ENCODE measurements at regions not wholly inside any gene's neighbourhood (a gene's known extent, or its start where the extent isn't known, plus 50 kb on each side); places are given as distances from the start of the nearest gene placed in this dataset.

GRCh38 chr2:55776479-55776878 is 82.8 kb upstream of the PNPT1 start:
- Histone ChIP-seq H2BK5ac (ENCODE audit: low read depth, low read length, poor library complexity, severe bottlenecking) (no peak overlapping the region), H3K9ac (ENCODE audit: low read depth, low read length) (no peak overlapping the region), H2BK15ac (ENCODE audit: low read depth, low read length) (peak overlapping the region; percentile 67; the same call in 1 of the 3 replicates), H3K79me1 (ENCODE audit: low read depth in 1 of 2, low read length in 2 of 2) (no peaks in the 10 kb centered on the region), H3K27ac (ENCODE audit: insufficient read depth, low read length) (no peak overlapping the region), H3K14ac (replicated peaks; ENCODE audit: low read depth, low read length) (no peak overlapping the region), H2AK9ac (replicated peaks; ENCODE audit: low read depth, low read length, poor library complexity) (no peak overlapping the region), H3K56ac (ENCODE audit: extremely low read depth, insufficient read depth, low read length) (no peak overlapping the region), H3K9me1 (ENCODE audit: insufficient read depth, low read length) (peaks cover 6% of the 10 kb centered on the region), H3K27me3 (ENCODE audit: control insufficient read depth, insufficient read depth, low read length) (no peaks in the 10 kb centered on the region), H2BK20ac (ENCODE audit: low read depth, low read length) (no peak overlapping the region; the same call in 1 of the 2 replicates), H4K20me1 (ENCODE audit: insufficient read depth, low read length) (no peaks in the 10 kb centered on the region), H2BK120ac (ENCODE audit: low read depth, low read length) (peak overlapping the region; percentile 3; the same call in 1 of the 2 replicates), H4K91ac (ENCODE audit: insufficient read depth, low read depth, low read length) (no peak overlapping the region), H3K23ac (ENCODE audit: low read depth, low read length) (no peak overlapping the region), H4K8ac (ENCODE audit: low read depth in 2 of 2, low read length in 2 of 2) (no peak overlapping the region), H3K4ac (ENCODE audit: low read depth, low read length) (no peak overlapping the region), H3K9me3 (ENCODE audit: control insufficient read depth, insufficient read depth, low read length) (no peaks in the 10 kb centered on the region), H3K4me3 (ENCODE audit: insufficient read depth, low read depth, low read length) (no peak overlapping the region), H4K5ac (ENCODE audit: low read depth, low read length) (no peak overlapping the region), H3K18ac (ENCODE audit: low read depth, low read length) (no peak overlapping the region), H2AK5ac (ENCODE audit: low read depth, low read length) (no peak overlapping the region), H3K4me2 (ENCODE audit: low read depth, low read length) (no peak overlapping the region), H2AFZ (replicated peaks; ENCODE audit: low read length, poor library complexity) (no peak overlapping the region), H3K36me3 (ENCODE audit: control insufficient read depth, insufficient read depth, low read length) (no peaks in the 10 kb centered on the region), H3K4me1 (ENCODE audit: control insufficient read depth, insufficient read depth, low read length) (peaks cover 7% of the 10 kb centered on the region; the same call in 1 of the 2 replicates)
- in situ Hi-C loops (cut with MboI; ENCODE audit: low sequenced_read_pairs) (no loop called here), dilution Hi-C loops (cut with HindIII; ENCODE audit: low sequenced_read_pairs, unreplicated experiment) (no loop called here), intact Hi-C loops (cut with micrococcal nuclease) (no loop called here)
- BruUV-seq (replicated peaks): no TSS peak
- ChIA-PET POLR2A (ENCODE audit: unreplicated experiment) (no interaction called here), CTCF (no interaction called here)
- 100% methylated on average over 1 of the region's 2 CpGs; no CpG with 5 or more reads in 1 of the 2 experiments for WGBS, 2 experiments (ENCODE audit: extremely low coverage in 2 of 2, insufficient read length in 1 of 2)
- DNase-seq (no peak), ATAC-seq (ENCODE audit: low read depth) (no peak)
- TF ChIP-seq FOS (IDR thresholded peaks at IDR 0.05; ENCODE audit: low read depth, low read length): no peak
- no peak for TF ChIP-seq CEBPB (IDR thresholded peaks at IDR 0.05; ENCODE audit: low read depth, low read length)
- TF ChIP-seq MAFK (IDR thresholded peaks at IDR 0.05; ENCODE audit: low read depth, low read length): no peak
- TF ChIP-seq CTCF (conservative IDR thresholded peaks at IDR 0.05; ENCODE audit: low read depth, low read length): no peak
- TF ChIP-seq NFE2L2 (IDR thresholded peaks at IDR 0.05; ENCODE audit: low read depth, low read length): no peak
- no peak for TF ChIP-seq MXI1 (IDR thresholded peaks at IDR 0.05; ENCODE audit: borderline replicate concordance, low read depth, low read length)
- TF ChIP-seq POLR2A (IDR thresholded peaks at IDR 0.05; ENCODE audit: low read depth, low read length): no peak
- TF ChIP-seq RCOR1 (IDR thresholded peaks at IDR 0.05; ENCODE audit: insufficient replicate concordance, low read length): no peak
- TF ChIP-seq SMC3 (IDR thresholded peaks at IDR 0.05; ENCODE audit: low read depth, low read length): no peak
- TF ChIP-seq CHD1 (IDR thresholded peaks at IDR 0.05; ENCODE audit: low read depth, low read length): no peak
- TF ChIP-seq RFX5 (IDR thresholded peaks at IDR 0.05; ENCODE audit: low read depth, low read length): no peak
- no peak for TF ChIP-seq BHLHE40 (IDR thresholded peaks at IDR 0.05; ENCODE audit: low read depth, low read length)
- no peak for TF ChIP-seq MAZ (IDR thresholded peaks at IDR 0.05; ENCODE audit: borderline replicate concordance, low read depth, low read length)
- no peak for TF ChIP-seq USF2 (IDR thresholded peaks at IDR 0.05; ENCODE audit: low read depth, low read length)

All from IMR-90 (cell line).